Endodermal cell (in vitro differentiated cells): ENCODE measurements at regions not wholly inside any gene's neighbourhood (a gene's known extent, or its start where the extent isn't known, plus 50 kb on each side); places are given as distances from the start of the nearest gene placed in this dataset.

Experiments
- DNase-seq: peaks from one replicate; pipeline ENCODE4 v3.0.0-alpha.2; 2017
- H3K27ac ChIP-seq: 2 replicates; pipeline ENCODE4 v1.5.1; 2013; ENCODE audit warnings: mild to moderate bottlenecking, low read depth, low read length, moderate library complexity
- H3K27me3 ChIP-seq: 2 replicates; pipeline ENCODE4 v1.6.1; 2013; ENCODE audit warnings: mild to moderate bottlenecking, low read length, moderate library complexity; ENCODE audit not compliant: insufficient read depth, control insufficient read depth, poor library complexity, severe bottlenecking
- H3K36me3 ChIP-seq: 2 replicates; pipeline ENCODE4 v1.7.0; 2013; ENCODE audit warnings: mild to moderate bottlenecking, low read length, moderate library complexity; ENCODE audit not compliant: control insufficient read depth, insufficient read depth
- H3K4me1 ChIP-seq: one replicate; pipeline ENCODE4 v1.7.0; 2013; ENCODE audit warnings: low read length; ENCODE audit not compliant: control insufficient read depth, insufficient read depth
- H3K4me3 ChIP-seq: 2 replicates; pipeline ENCODE4 v1.5.1; 2013; ENCODE audit warnings: mild to moderate bottlenecking, low read length, moderate library complexity
- H3K9ac ChIP-seq: 2 replicates; pipeline ENCODE4 v1.6.1; 2013; ENCODE audit warnings: mild to moderate bottlenecking, low read length, moderate library complexity; ENCODE audit not compliant: poor library complexity, severe bottlenecking; ENCODE audit errors: extremely low read depth
- H3K9me3 ChIP-seq: 2 replicates; pipeline ENCODE4 v1.6.1; 2013; ENCODE audit warnings: mild to moderate bottlenecking, low read length, moderate library complexity; ENCODE audit not compliant: control insufficient read depth
- H3K27ac Mint-ChIP-seq: 2 replicates; pipeline ENCODE4 v1.8.0; 2020; ENCODE audit warnings: mixed read lengths
- H3K27me3 Mint-ChIP-seq: 2 replicates; pipeline ENCODE4 v1.8.0; 2021; ENCODE audit warnings: mild to moderate bottlenecking, mixed read lengths; ENCODE audit not compliant: insufficient read depth
- H3K36me3 Mint-ChIP-seq: 2 replicates; pipeline ENCODE4 v1.8.0; 2020; ENCODE audit warnings: low read depth, mixed read lengths
- H3K4me1 Mint-ChIP-seq: 2 replicates; pipeline ENCODE4 v1.8.0; 2020; ENCODE audit warnings: mixed read lengths
- H3K4me3 Mint-ChIP-seq: 2 replicates; pipeline ENCODE4 v1.8.0; 2020; ENCODE audit warnings: mild to moderate bottlenecking, moderate library complexity, mixed read lengths
- H3K9me3 Mint-ChIP-seq: 2 replicates; pipeline ENCODE4 v1.8.0; 2020; ENCODE audit warnings: mild to moderate bottlenecking, mixed read lengths
- CTCF ChIP-seq: fragments of 200-600 bp; sonication (generic); conservative IDR thresholded peaks from 2 replicates; pipeline ENCODE4 v1.5.0; 2021; ENCODE audit warnings: antibody characterized with exemption, mild to moderate bottlenecking
- WGBS, 2 experiments: methylation state at CpG; one replicate each; pipeline versions ENCODE4 v1.1.5 to v1.1.7; 2013; ENCODE audit warnings: missing lambda C conversion rate in 2 of 2, mixed read lengths in 1 of 2; ENCODE audit not compliant: insufficient coverage in 1 of 2, insufficient read length in 1 of 2; 5-methylcytosine and 5-hydroxymethylcytosine counted together

- H3K9ac ChIP-seq, result no peak overlapping the region
- no peak for DNase-seq
- no peak overlapping the region for H3K4me3 ChIP-seq
- WGBS, 2 experiments, result 82% methylated on average over 4 of the region's 4 CpGs; no CpG with 5 or more reads in 1 of the 2 experiments
- H3K9me3 Mint-ChIP-seq, result no peaks in the 10 kb centered on the region
- H3K4me1 Mint-ChIP-seq, result no peaks in the 10 kb centered on the region
- no peaks in the 10 kb centered on the region for H3K36me3 Mint-ChIP-seq
- no peak overlapping the region for H3K27ac ChIP-seq
- no peak overlapping the region for H3K27ac Mint-ChIP-seq
- H3K9me3 ChIP-seq, result no peaks in the 10 kb centered on the region
- H3K36me3 ChIP-seq, result no peaks in the 10 kb centered on the region
- no peaks in the 10 kb centered on the region for H3K27me3 ChIP-seq
- H3K27me3 Mint-ChIP-seq, result no peaks in the 10 kb centered on the region
- TF ChIP-seq CTCF, result no peak
- H3K4me1 ChIP-seq, result no peaks in the 10 kb centered on the region
- no peak overlapping the region for H3K4me3 Mint-ChIP-seq
Measured at GRCh38 chr6:134437376-134437775, 119.5 kb upstream of the SGK1 start.

DNA sequence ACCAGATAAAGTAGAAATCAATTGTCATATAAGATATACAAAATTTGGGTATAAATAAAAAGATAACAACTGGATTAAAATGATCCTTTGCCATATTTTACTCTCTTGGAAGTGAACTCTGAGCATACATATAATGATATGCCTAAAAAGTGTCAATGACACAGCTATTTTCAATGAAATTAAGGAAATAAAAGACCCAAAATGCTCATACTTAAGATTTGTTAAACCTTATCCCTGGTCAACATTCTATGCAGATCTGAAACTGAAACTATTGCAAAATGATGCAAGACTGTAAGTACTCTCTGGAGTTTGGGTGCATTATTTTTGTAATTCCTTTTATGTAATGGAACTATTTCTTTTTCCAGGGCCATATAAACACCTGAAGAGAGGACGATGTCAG, 119.0 kb upstream of the SGK1 start:
- H3K27me3 Mint-ChIP-seq, result no peaks in the 10 kb centered on the region
- H3K4me1 ChIP-seq, result no peaks in the 10 kb centered on the region
- no peak for TF ChIP-seq CTCF
- no peaks in the 10 kb centered on the region for H3K9me3 ChIP-seq
- no peaks in the 10 kb centered on the region for H3K36me3 ChIP-seq
- no peaks in the 10 kb centered on the region for H3K4me1 Mint-ChIP-seq
- no peak overlapping the region for H3K4me3 ChIP-seq
- H3K27me3 ChIP-seq, result no peaks in the 10 kb centered on the region
- H3K27ac Mint-ChIP-seq, result no peak overlapping the region
- WGBS, 2 experiments, result 80 to 97% methylated on average over 1 of the region's 1 CpG
- no peaks in the 10 kb centered on the region for H3K36me3 Mint-ChIP-seq
- DNase-seq, result no peak
- no peak overlapping the region for H3K27ac ChIP-seq
- no peak overlapping the region for H3K9ac ChIP-seq
- H3K4me3 Mint-ChIP-seq, result no peak overlapping the region
- H3K9me3 Mint-ChIP-seq, result no peaks in the 10 kb centered on the region

- DNase-seq, result no peak
- Mint-ChIP-seq H3K27me3 (no peaks in the 10 kb centered on the region), H3K27ac (no peak overlapping the region), H3K9me3 (no peaks in the 10 kb centered on the region), H3K4me1 (no peaks in the 10 kb centered on the region), H3K4me3 (no peak overlapping the region), H3K36me3 (no peaks in the 10 kb centered on the region)
- Histone ChIP-seq H3K4me3 (no peak overlapping the region), H3K9me3 (no peaks in the 10 kb centered on the region), H3K27ac (no peak overlapping the region), H3K27me3 (no peaks in the 10 kb centered on the region), H3K36me3 (no peaks in the 10 kb centered on the region), H3K4me1 (no peaks in the 10 kb centered on the region), H3K9ac (no peak overlapping the region)
- WGBS, 2 experiments, result 61 to 66% methylated on average over 6 to 9 of the region's 9 CpGs
- no peak for TF ChIP-seq CTCF
Measured at GRCh38 chr6:134436281-134436815, 118.4 kb upstream of the SGK1 start.
